Activated gamma-delta T cell (primary cell): ENCODE measurements at regions not wholly inside any gene's neighbourhood (a gene's known extent, or its start where the extent isn't known, plus 50 kb on each side); places are given as distances from the start of the nearest gene placed in this dataset.
"Not testable (repeated sequence)": the region's sequence is repeated elsewhere in the genome, so short reads cannot be mapped to it uniquely, and the experiment has no call there.

Experiments used
- DNase-seq: peaks from one replicate; lab custom pipeline; 2025; lab: John Stamatoyannopoulos, UW

DNA sequence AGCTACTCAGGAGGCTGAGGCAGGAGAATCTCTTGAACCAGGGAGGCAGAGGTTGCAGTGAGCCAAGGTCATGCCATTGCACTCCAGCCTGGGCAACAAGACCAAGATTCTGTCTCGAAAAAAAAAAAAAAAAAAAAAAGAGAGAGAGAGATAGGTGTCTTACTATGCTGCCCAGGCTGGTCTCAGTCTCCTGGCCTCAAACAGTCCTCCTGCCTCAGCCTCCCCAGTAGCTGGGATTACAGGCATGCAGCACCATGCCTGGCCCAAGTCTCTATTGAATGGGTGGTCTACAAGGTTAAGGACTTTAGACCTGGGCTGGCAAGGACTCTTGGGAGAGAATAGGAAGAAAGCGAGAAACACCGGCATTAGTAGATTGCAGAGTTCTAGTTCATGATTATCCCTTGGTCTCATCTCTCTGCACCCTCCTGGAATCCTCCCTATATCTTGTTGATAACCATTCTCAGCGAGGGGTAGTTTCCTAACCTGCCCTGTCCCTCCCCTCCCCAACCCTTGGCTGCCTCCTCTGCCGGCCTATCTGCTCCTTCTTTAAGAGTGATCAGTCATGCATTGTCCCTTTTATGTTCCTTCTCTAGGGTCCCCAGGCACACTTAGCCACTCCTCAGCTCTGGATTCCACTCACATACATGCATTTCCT is 128.1 kb upstream of the MAP1LC3B2 start:
- no peak for DNase-seq

DNA sequence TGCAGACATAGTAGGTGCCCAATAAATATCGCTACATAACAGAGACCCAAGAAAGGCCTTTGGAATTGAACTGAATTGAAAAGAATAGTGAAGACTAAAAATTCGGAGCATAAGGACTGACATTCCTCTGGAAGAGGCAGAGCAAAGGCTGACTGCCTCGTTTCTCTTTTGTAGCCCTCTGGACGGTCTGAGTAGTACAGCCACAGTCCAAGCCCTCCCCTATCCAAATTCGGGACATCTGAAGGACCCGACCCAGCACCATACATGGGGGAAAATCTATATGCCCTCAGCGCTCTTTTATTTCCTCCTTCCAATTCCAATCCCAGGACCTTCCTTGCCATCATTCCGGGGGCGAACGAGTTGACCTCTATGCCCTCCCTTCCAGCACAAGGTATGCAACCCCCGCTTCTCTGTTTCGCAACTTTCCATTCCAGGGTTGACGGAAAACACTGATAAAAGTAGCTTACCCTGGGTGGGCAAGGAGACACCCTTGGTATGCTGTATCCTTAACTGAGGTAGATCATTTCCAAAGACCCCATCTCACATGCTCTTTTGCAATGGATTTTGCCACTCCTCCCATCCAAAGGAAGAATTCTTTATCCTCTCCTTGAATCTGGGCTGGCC is 127.4 kb upstream of the MAP1LC3B2 start:
- no peak for DNase-seq

DNA sequence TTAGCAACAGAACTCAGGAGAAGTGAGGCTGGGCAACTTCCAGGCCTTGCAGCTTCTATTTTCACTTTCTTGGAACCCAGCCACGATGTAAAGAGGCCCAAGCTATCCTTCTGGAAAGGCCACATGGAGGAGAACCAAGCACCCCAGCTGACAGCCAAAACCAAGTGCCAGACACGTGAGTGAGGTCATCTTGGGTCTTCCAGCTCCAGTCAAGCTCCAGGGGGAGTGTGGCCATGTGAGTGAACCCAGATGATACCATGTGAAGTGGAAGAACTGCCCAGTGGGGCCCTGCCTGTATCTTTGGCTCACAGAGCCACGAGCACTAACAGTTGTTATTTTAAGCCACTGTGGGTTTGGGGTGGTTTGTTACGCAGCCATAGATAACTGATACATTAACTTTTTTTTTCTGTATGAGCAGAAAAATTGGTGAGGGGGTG is 126.8 kb upstream of the MAP1LC3B2 start:
- no peak for DNase-seq

DNA sequence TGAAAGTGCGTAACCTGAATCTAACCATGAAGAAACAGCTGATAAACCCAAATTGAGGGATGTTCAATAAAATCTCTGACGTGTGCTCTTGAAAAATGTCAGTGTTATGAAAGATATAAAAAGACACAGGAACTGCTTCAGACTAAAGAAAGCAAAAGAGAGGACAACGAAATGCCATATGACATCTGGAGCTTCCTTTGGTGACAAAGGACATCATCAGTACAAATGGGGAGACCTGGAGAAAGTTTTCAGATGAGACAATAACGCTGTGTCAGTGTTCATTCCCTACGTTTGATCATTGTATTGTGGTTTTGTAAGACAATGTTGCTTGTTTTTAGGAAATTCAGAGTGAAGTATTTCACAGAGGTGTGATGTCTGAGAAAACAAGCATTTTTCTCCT is 125.9 kb upstream of the MAP1LC3B2 start:
- DNase-seq: no peak

DNA sequence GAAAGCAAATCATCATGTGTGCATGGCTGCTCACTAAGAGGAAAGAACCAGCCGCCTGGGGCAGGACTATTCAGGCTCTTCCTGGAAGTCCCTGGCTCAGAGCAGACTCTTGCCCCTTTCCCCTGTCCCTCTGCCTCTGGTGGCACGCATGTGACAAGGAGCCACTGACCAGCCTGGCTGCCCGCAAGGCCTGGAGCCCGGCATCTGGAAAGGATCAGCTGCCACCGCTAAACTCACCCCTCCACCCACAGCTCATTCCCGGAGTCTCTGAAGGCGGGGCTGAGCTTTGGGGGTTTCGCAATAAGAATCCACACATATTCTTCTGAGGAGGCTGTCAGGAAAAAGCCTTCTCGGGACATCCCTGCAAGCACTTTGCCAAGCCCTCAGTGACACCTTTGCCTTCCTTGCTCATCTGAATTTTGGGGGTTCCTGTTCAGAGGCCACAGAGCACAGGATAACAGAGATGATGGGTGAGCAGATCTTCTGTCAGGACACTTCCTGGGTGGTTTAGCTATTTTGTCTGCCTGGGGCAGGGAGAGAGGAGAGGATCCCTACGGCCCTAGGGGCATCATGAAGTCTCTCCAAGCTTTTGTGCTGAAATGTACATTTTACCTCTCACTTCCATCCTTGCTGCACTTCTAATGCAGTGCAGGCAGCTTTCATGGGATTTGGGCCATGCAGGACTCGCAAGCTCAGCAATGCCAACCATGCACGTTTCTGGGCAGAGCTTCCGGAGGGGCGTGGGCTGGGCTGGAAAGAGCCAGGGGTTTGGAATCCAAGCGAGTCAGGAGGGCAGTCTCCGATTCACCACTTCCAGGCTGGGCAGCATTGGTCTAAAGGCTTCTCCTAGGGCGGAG is 124.8 kb upstream of the MAP1LC3B2 start:
- DNase-seq: no peak

DNA sequence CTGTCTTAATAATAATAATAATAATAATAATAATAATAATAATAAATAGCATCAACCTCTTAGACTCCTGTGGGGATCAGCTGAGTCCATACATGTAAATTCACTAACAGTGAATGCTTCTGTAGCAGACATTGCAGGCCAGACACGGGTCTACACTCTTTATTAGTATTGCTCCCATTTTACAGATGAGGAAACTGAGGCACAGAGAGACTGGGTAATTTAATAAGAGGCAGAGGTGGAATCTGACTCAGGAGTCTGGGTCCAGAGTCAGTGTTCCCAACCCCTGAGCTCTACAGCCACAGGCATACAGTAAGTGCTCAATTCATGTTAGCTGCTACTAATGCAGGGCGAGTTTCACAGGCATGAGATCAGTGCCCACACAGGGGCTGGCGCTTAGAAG is 123.2 kb upstream of the MAP1LC3B2 start:
- DNase-seq: no peak

DNA sequence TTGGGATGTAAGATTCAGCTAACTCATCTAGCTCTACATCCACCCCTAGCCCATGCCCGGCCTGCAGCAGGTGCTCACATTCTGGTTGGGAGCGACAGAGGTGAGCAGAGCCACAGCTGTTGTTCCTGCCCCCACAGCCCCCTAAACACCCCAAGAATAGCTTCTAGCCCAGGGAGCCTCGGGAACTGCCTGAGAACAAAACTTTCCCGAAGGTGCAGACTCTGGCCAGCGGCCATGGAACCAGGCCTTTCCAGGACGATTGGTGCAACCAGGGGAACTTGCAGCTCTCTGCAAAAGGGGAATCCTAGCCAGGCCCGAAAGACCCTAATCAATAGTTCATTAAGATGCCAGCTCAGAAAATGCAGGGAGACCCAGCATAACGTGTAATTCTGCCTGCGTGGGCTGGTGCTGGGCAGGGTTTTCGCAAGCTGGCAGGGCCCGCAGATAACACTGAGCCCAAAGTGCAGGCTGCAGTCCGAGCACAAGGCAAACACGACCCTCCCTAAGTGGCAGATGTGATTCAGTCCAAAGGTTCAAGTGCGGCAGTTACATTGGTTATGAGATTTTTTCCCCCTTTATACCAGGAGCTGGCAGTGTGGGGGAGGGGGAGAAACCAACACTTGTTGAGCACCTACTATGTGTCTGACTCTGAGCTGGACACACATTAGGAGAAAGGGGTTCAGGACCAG is 122.5 kb upstream of the MAP1LC3B2 start:
- no peak for DNase-seq

DNA sequence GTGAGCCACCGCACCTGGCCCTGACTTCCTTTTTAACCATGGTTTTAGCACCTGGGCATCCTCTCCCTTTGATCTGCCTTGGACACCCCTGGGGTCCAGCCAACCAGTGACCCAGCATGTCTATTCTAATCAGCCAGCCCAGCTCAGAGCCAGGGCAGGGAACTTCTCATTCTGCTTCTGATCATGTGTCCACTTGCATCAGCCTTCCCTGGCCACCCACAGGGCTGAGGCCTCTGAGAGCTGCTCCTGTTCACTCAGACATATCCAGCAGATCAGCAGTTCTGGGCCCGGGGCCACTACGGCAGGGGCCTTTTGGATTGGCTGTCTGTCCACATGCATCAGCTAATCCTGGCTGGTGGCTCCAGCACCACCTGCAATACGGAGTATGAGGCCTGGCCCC is 117.9 kb upstream of the MAP1LC3B2 start:
- no peak for DNase-seq

DNA sequence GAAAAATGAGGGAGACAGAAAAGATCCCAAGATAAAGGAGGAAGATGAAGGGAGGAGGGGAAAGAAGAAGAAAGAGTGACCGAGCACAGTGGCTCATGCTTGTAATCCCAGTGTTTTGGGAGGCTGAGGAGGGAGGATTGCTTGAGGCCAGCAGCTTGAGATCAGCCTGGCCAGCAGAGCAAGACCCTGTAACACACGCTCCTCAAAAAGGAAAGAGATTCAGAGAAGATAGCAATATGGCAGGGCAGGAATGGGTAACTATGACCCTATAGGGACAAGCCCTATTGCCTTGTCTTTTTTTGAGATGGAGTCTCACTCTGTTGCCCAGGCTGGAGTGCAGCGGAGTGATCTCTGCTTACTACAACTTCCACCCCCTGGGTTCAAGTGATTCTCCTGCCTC is 116.9 kb upstream of the MAP1LC3B2 start:
- DNase-seq: no peak

DNA sequence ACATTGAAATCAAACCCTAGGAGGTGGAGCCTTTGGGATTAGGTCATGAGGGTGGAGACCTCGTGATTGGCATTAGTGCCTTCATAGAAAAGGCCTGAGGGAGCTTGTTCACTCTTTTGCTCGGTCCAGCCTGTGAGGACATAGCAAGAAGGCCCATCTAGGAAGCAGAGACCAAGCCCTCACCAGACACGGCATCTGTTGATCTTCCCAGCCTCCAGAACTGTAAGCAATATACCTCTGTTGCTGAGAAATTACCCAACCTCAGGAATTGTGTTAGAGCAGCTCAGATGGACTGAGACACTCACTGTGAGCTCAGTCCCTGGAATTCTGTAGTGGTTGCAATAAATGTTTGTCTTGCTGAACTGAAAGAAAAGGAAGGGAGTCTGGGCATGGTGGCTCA is 116.2 kb upstream of the MAP1LC3B2 start:
- no peak for DNase-seq

DNA sequence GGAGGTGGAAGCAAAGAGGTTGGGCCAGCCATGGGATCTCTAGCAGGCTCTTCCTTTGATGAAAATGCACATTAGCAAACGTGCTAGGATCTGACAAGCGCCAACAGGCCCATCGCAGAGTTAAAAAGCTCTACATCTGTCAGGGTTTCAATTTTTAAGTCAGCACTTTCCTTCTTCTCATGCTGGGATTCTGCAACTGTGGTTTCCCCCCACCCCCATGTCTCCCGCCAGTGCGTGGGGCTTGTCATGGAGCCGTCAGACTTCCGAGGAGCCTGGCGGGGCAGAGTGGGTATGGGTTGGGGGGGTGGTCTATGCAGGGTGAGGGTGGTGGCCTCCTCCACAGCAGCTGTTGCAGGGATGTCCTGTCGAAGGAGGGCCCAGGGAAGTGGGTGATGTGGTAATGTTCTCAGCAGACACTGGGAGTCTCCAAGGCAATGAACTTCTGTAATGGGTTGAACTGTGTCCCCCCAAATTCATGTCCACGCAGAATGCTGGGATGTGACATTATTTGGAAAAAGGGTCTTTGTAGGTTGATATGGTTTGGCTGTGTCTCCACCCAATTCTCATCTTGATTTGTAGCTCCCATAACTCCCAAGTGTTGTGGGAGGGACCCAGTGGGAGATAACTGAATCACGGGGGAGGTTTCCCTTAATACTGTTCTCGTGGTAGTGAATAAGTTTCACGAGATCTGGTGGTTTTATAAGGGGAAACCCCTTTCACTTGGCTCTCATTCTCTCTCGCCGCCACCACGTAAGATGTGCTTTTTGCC is 115.2 kb upstream of the MAP1LC3B2 start:
- no peak for DNase-seq

DNA sequence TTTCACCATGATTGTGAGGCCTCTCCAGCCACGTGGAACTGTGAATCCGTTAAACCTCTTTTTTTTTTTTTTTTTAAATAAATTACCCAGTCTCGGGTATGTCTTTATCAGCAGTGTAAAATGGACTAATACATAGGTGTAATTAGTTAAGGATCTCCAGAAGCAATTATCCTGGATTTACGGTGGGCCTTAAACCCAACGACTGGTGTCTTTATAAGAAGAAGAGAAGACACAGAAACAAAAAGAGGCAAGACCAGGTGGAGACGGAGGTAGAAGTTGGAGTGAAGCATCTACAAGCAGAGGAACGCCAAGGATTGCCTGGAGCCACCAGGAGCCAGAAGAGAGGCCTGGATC is 114.6 kb upstream of the MAP1LC3B2 start:
- no peak for DNase-seq

DNA sequence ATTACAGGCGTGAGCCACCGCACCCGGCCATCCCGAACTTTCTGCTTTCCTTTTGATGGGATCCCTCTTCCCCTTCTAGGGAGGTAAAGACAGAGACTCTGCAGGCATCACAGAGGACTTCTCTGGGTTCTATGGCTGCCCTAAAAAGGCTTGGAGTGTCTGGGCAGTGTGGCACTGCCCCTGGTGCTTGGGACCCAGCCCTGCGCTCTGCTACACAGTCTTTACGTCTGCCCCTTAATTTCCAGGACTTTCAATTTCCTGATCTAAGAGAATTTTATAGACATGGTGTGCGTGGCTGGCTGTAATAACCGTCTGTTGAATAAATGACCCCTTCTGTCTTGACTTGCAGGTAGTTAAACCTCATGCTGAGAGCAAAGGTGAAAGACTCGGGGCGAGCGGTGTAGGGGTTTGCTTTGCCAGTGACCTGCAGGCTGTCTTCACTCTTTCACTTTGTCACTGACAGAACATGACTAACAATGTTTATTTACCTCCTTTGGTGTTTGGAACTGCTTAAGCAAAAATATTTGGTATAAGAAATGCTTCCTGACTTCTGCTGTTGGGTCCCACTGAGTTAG is 110.9 kb upstream of the MAP1LC3B2 start:
- no peak for DNase-seq

DNA sequence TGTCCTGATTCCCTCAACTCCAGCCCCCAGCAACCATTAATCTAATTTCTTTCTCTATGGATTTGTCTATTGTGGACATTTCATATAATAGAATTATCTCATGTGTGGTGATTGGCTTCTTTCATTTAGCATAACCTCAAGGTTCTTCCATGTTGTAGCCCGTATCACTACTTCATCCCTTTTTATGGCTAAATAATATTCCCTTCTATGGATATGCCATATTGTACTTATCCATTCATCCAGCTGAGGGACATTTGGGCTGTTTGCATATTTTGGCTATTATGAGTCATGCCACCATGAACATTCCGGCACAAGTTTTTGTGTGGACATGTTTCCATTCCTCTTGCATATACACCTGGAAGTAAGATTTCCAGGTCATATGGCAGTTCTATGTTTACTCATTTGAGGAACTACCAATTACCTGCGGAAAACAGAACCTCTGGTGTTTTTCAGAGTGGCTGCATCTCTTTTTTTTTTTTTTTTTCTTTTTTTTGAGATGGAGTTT is 108.7 kb upstream of the MAP1LC3B2 start:
- DNase-seq: no peak

DNA sequence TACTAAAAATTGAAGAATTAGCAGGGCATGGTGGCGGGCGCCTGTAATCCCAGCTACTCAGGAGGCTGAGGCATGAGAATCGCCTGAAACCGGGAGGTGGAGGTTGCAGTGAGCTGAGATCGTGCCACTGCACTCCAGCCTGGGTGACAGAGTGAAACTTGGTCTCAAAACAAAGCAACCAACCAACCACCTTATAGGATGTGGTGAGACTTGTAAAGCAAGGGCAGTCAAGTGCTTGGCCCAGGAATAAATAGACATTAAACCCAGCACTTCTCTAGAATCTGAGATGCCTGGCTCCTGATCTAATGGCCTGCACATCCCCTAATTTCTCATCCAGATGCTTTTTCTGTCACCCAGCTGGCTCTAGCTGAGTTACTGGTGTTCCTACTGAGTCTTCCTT is 106.2 kb upstream of the MAP1LC3B2 start:
- DNase-seq: not testable (repeated sequence)

DNA sequence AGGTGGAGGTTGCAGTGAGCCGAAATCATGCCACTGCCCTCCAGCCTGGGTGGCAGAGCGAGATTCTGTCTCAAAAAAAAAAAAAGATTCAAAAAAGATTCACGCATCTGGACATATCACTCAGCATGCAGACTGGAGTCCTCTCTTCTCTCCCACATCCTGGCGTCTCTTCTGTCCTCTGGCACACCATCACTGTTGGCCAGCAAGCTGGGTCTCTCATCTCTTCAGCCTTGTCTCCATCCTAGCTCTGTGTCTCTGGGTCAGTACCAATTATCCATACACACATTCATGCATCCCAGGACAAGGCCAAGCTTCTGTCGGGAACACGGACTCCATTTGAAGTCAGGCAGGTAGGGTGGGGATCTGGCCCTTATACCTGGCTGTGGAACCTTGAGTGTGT is 105.5 kb upstream of the MAP1LC3B2 start:
- no peak for DNase-seq

DNA sequence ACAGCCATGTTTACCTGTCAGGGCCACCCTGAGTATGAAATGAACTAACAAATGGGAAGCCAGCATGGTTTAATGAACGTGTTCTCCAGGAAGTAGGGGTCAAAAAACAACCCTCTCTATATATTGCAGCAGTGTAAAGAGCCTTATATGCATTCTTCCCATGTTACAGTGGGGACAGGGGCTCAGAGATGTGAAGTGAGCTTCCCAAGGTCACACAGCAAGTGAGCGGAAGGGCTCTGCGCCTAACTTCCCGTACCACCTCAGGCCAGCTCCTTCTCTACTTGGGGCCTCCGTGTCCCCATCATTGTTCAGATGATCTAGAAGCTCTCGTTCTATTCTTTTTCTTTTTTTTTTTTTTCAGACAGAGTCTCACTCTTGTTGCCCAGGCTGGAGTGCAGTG is 105.1 kb upstream of the MAP1LC3B2 start:
- no peak for DNase-seq

DNA sequence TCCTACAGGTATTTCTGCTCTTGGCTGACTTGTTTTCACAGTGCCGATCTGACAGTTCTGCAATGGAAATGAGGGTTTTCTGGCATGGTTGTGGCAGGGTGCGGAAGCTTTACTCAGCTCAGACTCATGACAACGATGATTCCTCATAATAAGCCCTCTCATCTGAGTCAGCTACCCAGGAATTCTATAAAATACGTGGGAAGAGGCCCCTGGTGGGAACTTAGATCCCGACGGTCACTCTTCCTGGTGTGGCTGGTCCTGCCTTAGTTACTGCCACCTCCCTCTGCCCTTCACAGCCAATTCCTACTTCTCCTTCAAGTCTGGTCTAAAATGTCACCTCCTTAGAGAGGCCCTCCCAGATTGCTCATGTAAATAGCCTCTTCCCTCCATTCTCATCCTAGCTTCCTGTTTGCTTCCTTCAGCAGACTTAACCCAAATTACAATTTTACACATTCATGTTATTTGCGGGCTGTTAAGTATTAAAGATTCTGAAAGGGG is 104.2 kb upstream of the MAP1LC3B2 start:
- no peak for DNase-seq

DNA sequence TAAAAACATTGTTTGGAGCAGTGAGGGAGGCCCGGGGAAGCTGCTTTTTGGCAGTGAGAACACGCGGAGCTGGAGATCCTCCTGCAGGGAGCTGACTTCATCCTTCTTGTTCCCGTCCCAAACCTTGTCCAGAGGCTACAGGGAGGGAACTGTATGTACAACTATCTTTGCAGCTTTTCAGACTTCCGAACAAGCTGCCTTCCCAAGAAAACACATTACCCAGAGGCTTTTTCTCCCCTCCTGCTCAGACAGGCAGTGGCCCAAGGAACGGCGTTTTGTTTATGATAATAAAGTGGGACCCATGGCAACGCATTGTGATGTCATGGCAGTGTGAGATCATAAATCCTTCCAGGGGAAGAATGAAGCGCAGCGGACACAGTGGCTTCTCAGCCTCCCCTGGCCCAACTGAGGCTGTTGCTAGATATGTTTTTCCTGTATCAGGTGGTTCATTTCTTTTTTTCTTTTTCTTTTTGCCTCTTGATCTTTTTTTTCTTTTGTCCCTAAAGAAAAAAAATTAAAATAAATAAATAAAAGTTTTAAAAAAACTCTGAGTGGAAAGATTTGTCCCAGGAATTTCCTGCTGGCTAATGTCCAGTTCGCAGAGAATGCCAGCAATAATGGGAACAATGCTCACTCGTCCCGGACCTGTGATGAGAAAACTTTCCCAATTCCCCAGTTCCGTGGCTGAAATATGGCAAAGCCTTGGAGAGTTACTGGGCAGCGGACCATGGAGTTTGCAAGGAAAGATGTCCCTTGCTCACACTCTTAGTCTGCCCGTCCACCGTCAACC is 103.4 kb upstream of the MAP1LC3B2 start:
- no peak for DNase-seq
